ENCODE measurements at regions not wholly inside any gene's neighbourhood (a gene's known extent, or its start where the extent isn't known, plus 50 kb on each side); places are given as distances from the start of the nearest gene placed in this dataset.

- TF ChIP-seq, protein P1, sequence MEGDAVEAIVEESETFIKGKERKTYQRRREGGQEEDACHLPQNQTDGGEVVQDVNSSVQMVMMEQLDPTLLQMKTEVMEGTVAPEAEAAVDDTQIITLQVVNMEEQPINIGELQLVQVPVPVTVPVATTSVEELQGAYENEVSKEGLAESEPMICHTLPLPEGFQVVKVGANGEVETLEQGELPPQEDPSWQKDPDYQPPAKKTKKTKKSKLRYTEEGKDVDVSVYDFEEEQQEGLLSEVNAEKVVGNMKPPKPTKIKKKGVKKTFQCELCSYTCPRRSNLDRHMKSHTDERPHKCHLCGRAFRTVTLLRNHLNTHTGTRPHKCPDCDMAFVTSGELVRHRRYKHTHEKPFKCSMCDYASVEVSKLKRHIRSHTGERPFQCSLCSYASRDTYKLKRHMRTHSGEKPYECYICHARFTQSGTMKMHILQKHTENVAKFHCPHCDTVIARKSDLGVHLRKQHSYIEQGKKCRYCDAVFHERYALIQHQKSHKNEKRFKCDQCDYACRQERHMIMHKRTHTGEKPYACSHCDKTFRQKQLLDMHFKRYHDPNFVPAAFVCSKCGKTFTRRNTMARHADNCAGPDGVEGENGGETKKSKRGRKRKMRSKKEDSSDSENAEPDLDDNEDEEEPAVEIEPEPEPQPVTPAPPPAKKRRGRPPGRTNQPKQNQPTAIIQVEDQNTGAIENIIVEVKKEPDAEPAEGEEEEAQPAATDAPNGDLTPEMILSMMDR (IDR thresholded peaks at IDR 0.05), result no peak
- no peak for TF ChIP-seq POLR2A (IDR thresholded peaks at IDR 0.05)
Observed at GRCh38 chr20:20781029-20781428, 68.6 kb upstream of the RALGAPA2 start.

Data from thyroid gland (tissue), 4 donors.